Limb (tissue), 2 donors: ENCODE measurements at regions not wholly inside any gene's neighbourhood (a gene's known extent, or its start where the extent isn't known, plus 50 kb on each side); places are given as distances from the start of the nearest gene placed in this dataset.
"Not testable (repeated sequence)": the region's sequence is repeated elsewhere in the genome, so short reads cannot be mapped to it uniquely, and the experiment has no call there.

Experiments used
- DNase-seq, 2 donors: peaks; one replicate each; pipeline ENCODE4 v3.0.0-alpha.2; 2016; ENCODE audit errors: extremely low spot score in 2 of 2

GRCh38 chr21:20083925-20084324 lies 914.3 kb upstream of the NCAM2 start:
- no peak for DNase-seq

- DNase-seq, result no peak
Measured at GRCh38 chr21:20086508-20086907, 911.7 kb upstream of the NCAM2 start.

- no peak for DNase-seq
Measured at GRCh38 chr21:20106368-20106767, 891.8 kb upstream of the NCAM2 start.

- DNase-seq, result no peak
Measured at GRCh38 chr21:20108016-20108415, 890.2 kb upstream of the NCAM2 start.

DNA sequence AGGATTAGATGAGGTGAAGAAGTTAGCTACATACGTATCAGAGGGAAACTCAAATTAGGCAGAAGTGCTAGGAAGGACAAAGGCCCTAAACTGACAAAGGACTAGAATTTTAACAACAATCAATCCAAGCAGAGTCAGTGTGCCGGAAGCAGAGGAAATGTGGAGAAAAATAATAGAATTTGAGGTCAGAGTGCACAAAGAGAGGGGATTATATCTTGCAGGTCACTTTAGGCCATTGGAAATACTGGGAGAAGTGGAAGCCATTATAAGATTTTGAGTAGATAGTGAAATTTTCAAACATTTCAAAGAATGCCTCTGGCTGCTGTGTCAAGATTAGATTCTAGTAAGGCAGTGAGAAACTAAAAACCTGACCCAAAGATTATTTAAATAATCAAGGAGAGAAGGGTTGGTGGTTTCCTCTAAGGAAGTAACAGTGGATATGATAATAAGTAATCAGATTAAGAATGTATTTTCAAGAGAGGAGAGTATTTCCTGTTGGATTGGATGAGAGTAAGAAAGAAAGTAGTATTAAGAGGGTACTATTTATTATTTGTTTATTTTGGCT lies 889.2 kb upstream of the NCAM2 start:
- no peak for DNase-seq

DNA sequence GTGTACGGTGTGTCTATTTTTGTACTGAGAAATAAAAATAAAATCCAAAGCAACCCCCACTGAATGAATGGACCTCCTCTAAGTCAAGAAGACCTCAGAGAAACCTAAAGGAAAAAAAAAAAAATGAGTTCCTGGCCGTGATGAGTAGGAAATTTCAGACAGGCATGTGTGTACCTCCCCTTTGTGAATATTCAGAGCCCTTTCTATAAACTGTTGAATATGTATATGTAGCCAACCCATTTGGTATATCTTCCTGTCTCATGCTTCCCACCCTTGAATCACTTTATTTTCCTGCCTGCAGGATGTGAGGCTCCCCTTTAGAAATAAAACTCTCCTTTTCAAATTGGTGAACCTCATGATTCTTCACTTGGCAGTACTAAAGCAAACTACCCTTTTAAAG lies 887.8 kb upstream of the NCAM2 start:
- DNase-seq, result no peak

- no peak for DNase-seq
Measured at GRCh38 chr21:20151741-20152140, 846.5 kb upstream of the NCAM2 start.

GRCh38 chr21:20163167-20163566 lies 835.0 kb upstream of the NCAM2 start:
- DNase-seq, result no peak

GRCh38 chr21:20167059-20167458 lies 831.1 kb upstream of the NCAM2 start:
- DNase-seq, result no peak

DNA sequence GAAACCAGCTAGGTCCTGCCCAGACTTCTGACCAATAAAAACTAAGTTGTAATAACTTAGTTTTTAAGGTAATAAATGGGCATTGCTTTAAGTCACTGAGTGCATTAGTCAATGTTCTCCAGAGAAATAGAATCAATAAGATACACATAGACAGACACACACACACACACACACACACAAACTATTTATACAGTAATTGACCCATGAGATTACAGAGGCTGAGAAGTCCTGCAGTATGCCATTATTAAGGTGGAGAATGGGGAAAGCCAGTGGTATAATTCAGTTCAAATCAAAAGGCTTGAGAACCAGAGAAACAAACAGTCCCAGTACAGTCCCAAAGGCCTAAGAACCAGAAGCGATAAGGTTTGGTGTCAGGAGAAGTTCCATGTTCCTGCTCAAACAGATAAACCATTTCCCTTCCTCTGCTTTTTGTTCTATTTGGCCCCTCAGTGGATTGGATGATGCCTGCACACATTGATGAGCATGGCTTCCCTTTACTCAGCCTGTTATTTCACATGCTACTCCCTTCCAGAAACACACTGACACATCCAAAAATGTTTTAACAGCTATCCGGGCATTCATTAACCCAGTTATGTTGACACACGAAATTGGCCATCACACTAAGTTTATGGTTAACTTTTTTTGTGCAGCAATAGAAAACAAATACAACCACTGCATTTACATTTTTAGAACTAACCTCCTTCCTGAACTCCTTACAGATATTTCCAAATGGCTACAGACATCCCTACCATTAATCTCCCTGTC lies 828.2 kb upstream of the NCAM2 start:
- DNase-seq, result no peak

- DNase-seq, result no peak
Measured at GRCh38 chr21:20186186-20186585, 812.0 kb upstream of the NCAM2 start.

DNA sequence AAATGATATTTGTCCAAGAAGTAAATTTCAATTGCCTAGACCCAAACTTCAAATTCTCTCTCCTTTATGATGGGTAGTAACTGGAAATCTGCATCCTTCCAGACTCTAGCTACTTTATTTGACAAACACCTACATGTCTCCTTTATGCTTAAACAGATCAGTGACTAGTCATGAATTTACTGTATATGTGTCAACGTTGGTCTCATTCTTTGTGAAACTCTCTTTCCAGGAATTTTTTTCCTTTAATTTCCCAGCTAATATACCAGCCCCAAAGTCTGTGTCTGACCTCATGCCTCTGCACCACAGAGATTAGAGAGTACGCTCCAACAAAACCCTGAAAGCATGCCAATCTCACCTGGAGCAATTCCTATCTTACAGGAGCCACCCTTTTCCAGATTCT lies 811.2 kb upstream of the NCAM2 start:
- no peak for DNase-seq

GRCh38 chr21:20201323-20201722 lies 796.9 kb upstream of the NCAM2 start:
- DNase-seq, result not testable (repeated sequence)

DNA sequence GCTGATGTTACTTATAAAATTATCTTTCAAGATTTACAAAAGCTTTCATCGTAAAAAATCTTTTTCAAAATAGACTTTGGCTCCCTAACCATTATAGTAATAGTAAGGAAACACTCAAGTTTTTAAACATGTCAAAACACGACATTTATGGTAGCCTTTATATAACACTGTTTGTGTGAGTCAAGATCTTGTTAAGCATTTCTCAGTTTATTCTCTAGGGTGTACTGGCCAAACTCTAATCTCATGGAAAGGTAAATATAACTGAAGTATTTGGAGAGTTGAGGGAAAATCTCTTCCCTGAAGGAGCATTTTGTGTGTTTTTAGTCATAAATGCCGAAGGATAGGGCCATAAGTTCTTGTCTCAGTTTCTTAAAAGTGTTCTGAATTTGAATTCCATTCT lies 790.9 kb upstream of the NCAM2 start:
- no peak for DNase-seq

DNA sequence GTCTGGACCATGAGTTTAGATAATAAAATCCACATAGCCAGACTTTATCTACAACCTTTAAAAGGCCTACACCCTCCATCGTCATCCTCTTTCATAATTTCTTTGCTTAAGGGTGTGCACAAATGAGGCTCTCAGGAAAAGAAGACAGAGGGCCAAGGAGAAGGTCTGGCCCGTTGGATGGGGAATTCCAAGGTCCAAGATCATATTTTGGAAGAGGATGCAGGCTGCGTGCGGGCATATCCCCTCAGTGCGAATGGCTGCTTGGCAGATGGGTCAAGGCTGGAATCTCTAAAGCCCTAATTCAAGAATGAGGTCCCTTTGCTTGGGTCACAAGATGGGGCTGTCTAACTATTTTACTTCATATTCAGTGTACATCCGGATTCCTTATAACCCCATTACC lies 782.2 kb upstream of the NCAM2 start:
- no peak for DNase-seq

DNA sequence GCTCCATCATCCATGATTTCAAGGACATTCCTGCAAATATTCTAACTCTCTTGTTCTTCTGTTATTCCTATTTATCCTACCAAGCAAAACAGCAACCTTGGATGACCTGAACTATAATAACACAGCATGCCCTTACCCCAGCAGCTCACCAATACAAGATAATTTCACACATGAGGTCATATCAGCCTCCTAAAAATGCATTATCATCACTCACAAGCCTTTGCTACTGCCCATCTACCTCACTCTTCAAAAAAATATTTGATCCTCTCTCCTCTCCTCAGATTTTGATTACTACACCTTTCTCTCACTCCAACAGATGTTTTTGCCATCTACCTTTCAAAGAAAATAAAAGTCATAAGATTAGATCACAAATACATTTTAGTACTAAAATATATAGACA lies 777.6 kb upstream of the NCAM2 start:
- no peak for DNase-seq

DNA sequence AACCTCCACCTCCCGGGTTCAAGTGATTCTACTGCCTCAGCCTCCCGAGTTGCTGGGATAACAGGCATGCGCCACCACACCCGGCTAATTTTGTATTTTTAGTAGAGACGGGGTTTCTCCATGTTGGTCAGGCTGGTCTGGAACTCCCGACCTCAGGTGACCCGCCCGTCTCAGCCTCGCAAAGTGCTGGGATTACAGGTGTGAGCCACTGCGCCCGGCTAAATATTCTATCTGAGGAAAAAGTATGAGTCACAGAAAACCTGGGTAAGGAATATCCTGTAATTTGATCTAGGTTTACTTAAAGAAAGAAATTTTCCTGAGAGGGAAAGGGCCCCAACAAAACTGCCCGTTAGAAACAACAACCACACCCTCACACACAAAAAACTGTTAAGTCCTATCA lies 776.2 kb upstream of the NCAM2 start:
- not testable (repeated sequence) for DNase-seq

- not testable (repeated sequence) for DNase-seq
Measured at GRCh38 chr21:20236649-20237048, 761.6 kb upstream of the NCAM2 start.

DNA sequence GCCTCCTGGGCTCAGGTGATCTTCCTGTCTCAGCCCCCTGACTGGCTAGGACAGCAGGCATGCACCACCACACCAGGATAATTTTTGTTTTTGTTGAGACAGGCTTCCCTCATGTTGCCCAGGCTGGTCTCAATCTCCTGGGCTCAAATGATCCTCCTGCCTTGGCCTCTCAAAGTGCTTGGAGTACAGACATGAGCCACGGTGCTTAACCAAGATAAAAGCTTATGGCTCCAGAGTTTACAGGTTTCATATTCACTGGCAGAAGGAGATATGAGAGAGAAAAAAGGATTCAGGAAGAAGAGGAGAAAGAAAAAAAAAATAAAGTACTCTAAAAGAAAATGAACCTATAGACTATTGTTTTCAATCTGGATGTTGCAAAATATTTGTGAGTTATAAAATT lies 748.8 kb upstream of the NCAM2 start:
- no peak for DNase-seq

DNA sequence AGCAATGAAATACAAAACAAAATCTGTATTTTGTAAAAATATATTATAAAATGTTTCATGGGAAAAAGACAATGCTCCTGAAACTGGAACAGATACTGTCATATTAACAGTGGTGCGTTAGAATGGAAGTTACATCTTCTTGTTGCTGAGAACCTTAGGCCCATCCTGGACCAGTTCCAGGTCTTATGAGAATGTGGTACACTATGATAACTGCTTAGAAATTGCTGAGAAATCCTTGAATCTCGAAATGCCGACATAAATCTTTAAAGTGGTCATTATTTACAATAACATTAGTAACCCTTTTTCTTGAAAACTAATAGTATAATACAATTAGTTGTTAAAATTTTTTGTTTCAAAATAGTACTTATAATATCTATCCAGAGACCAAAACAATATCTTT lies 747.9 kb upstream of the NCAM2 start:
- DNase-seq, result no peak

DNA sequence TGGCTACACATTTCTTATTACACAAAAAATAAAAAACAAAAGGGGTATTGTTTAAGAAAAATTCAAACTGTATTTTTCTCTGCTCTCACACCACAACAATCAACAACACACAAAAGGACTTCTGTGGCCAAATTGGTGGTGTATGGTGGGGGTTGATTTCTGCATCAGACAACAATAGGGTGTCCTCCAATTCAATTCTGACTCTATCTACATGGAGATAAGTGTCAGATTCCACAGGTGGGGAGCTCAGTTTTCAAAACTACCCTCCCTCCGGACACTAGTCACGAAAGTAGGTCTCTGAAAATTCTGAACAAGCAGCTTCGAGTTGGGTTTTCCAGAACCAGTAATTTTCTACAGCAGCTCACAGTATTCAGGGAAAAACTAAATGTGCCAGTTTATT lies 744.9 kb upstream of the NCAM2 start:
- DNase-seq, result no peak

GRCh38 chr21:20254964-20255363 lies 743.2 kb upstream of the NCAM2 start:
- no peak for DNase-seq

DNA sequence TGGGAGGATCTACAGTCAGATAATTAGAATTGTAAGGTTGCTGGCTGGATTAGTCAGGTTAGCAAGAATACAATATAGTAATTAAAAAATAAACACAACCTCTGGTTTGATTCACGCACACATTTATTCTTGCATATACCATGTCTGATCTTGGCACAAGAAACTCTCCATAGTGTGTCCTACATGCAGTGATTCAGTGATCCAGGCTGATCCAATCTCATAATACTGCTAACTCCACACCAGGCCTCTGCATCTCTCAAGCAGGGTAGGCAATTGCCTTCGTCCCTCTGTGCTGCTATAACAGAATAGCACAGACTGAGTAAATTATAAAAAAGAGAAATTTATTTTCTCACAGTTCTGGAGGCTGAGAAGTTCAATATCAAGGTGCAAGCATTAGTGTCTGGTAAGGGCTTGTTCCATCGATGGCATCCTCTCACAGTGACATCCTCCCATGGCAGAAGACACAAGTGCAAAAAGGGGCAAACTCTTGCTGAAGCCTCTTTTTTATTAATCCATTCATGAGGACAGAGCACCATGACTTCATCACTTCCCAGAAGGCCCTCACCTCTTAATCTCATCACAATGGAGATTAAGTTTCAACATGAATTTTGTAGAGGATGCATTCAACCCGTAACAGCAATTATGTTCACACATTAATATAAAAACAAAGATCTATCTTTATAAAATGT lies 741.0 kb upstream of the NCAM2 start:
- no peak for DNase-seq
